ENCODE measurements at regions not wholly inside any gene's neighbourhood (a gene's known extent, or its start where the extent isn't known, plus 50 kb on each side); places are given as distances from the start of the nearest gene placed in this dataset.

DNA sequence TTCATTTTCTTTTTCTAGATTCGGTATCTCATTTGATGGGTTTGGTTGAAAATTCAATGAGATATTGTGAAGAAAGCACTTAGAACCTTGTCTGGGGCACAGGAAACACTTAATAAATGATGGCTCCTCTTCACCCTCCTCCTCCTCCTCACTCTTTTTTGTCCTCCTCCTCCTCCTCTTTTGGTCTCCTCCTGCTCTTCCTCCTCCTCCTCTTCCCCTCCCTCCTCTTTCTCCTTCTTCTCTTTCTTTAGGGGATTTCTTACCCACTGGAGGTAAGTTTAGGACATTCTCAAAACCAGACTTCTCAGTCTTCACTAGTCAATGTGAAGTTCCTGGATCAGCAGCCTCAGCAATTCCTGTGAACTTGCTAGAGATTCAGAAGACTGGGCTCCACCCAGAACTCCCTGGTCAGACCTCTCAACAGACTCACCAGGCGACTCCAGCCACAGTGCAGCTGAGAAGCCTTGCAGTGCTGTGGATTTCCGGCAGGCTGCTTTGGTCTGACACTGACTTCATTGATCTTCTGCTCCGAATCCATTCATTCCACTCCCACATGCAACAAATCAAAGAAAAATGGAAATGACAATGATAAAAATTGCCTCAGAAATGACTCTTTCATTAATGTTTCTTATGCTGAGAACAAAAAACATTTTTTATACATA is 368.6 kb upstream of the B3GAT1 start:
- TF ChIP-seq CTCF (IDR thresholded peaks at IDR 0.05) (no peak), EZH2 (IDR thresholded peaks at IDR 0.05) (no peak), EZH2phosphoT487 (IDR thresholded peaks at IDR 0.05) (no peak)
